Fibroblast of lung (primary cell): ENCODE measurements at regions not wholly inside any gene's neighbourhood (a gene's known extent, or its start where the extent isn't known, plus 50 kb on each side); places are given as distances from the start of the nearest gene placed in this dataset.

Experiments
- DNase-seq, 2 donors: peaks; one replicate each; pipeline versions ENCODE4 v3.0.0 to v3.0.0-alpha.2; 2010; ENCODE audit warnings: low read depth in 2 of 2
- H2AFZ ChIP-seq: 2 replicates; pipeline ENCODE4 v1.5.1; 2012; ENCODE audit warnings: low read length, control low read depth, inconsistent platforms
- H3K27ac ChIP-seq: 2 replicates; pipeline ENCODE4 v1.5.1; 2011; ENCODE audit warnings: low read length, control low read depth; ENCODE audit not compliant: insufficient read depth
- H3K27me3 ChIP-seq: 2 replicates; pipeline ENCODE4 v1.5.1; 2011; ENCODE audit warnings: mild to moderate bottlenecking, low read length; ENCODE audit not compliant: control insufficient read depth, insufficient read depth
- H3K36me3 ChIP-seq: 2 replicates; pipeline ENCODE4 v1.5.1; 2011; ENCODE audit warnings: low read length; ENCODE audit not compliant: control insufficient read depth, insufficient read depth
- H3K4me1 ChIP-seq: 2 replicates; pipeline ENCODE4 v1.5.1; 2011; ENCODE audit warnings: low read length; ENCODE audit not compliant: control insufficient read depth, insufficient read depth; ENCODE audit errors: extremely low read depth
- H3K4me2 ChIP-seq: 2 replicates; pipeline ENCODE4 v1.5.1; 2011; ENCODE audit warnings: low read length, control low read depth; ENCODE audit not compliant: insufficient read depth; ENCODE audit errors: extremely low read depth
- H3K4me3 ChIP-seq, 4 experiments: fragments of 200-600 bp in 1 of 4; sonication (generic) in 1 of 4; replicated peaks in 1 of 4; 2 replicates each; pipeline ENCODE4 v1.5.1; 2011 to 2016; ENCODE audit warnings: low read length in 4 of 4, low read depth in 3 of 4, mild to moderate bottlenecking in 3 of 4, control low read depth in 2 of 4, inconsistent platforms in 1 of 4, mixed read lengths in 1 of 4; ENCODE audit not compliant: insufficient read depth in 1 of 4; ENCODE audit errors: control extremely low read depth in 1 of 4
- H3K79me2 ChIP-seq: 2 replicates; pipeline ENCODE4 v1.5.1; 2012; ENCODE audit warnings: mild to moderate bottlenecking, low read length, inconsistent platforms; ENCODE audit not compliant: control insufficient read depth, insufficient read depth
- H3K9ac ChIP-seq: 2 replicates; pipeline ENCODE4 v1.5.1; 2011; ENCODE audit warnings: mild to moderate bottlenecking, low read length, control low read depth; ENCODE audit not compliant: insufficient read depth
- H3K9me3 ChIP-seq: 2 replicates; pipeline ENCODE4 v1.5.1; 2012; ENCODE audit warnings: low read depth, low read length; ENCODE audit not compliant: control insufficient read depth, insufficient read depth
- H4K20me1 ChIP-seq: 2 replicates; pipeline ENCODE4 v1.5.1; 2011; ENCODE audit warnings: low read length; ENCODE audit not compliant: control insufficient read depth, insufficient read depth; ENCODE audit errors: extremely low read depth
- CTCF ChIP-seq, 2 donors: IDR thresholded peaks in 1 of 2; conservative IDR thresholded peaks in 1 of 2; 1 replicate in 1 of 2; 2 replicates in 1 of 2; pipeline ENCODE4 v1.5.1; 2011 to 2012; ENCODE audit warnings: low read length in 2 of 2, control low read depth in 1 of 2, inconsistent platforms in 1 of 2, low read depth in 1 of 2, mild to moderate bottlenecking in 1 of 2
- EZH2 ChIP-seq: IDR thresholded peaks from 2 replicates; pipeline ENCODE4 v1.5.1; 2012; ENCODE audit warnings: low read length, control low read depth, mild to moderate bottlenecking; ENCODE audit errors: missing control alignments

GRCh38 chr9:99745085-99745484, 76.6 kb upstream of the NR4A3 start:
- no peak for TF ChIP-seq EZH2
- no peak for TF ChIP-seq CTCF (conservative IDR thresholded peaks at IDR 0.05 in 1 of 2, IDR thresholded peaks at IDR 0.05 in 1 of 2; ENCODE audit: low read depth in 1 of 2, low read length in 2 of 2)
- H3K27me3 ChIP-seq, result no peaks in the 10 kb centered on the region
- H4K20me1 ChIP-seq, result no peaks in the 10 kb centered on the region
- H2AFZ ChIP-seq, result no peak overlapping the region
- H3K9me3 ChIP-seq, result no peaks in the 10 kb centered on the region
- H3K27ac ChIP-seq, result no peak overlapping the region
- H3K4me1 ChIP-seq, result no peaks in the 10 kb centered on the region
- no peak overlapping the region for H3K4me2 ChIP-seq
- H3K4me3 ChIP-seq, result no peak overlapping the region
- H3K79me2 ChIP-seq, result no peaks in the 10 kb centered on the region
- no peak for DNase-seq
- no peaks in the 10 kb centered on the region for H3K36me3 ChIP-seq
- H3K9ac ChIP-seq, result no peak overlapping the region

- no peak for DNase-seq
- Histone ChIP-seq H4K20me1 (no peaks in the 10 kb centered on the region), H2AFZ (no peak overlapping the region), H3K27me3 (no peaks in the 10 kb centered on the region), H3K9ac (no peak overlapping the region), H3K36me3 (no peaks in the 10 kb centered on the region), H3K4me2 (no peak overlapping the region), H3K4me1 (no peaks in the 10 kb centered on the region), H3K79me2 (no peaks in the 10 kb centered on the region), H3K4me3 (no peak overlapping the region), H3K9me3 (no peaks in the 10 kb centered on the region), H3K27ac (no peak overlapping the region)
- TF ChIP-seq CTCF (conservative IDR thresholded peaks at IDR 0.05 in 1 of 2, IDR thresholded peaks at IDR 0.05 in 1 of 2; ENCODE audit: low read depth in 1 of 2, low read length in 2 of 2) (no peak), EZH2 (no peak)
These were observed 75.3 kb upstream of the NR4A3 start for GRCh38 chr9:99746406-99746805.

GRCh38 chr9:99748266-99748665, 73.4 kb upstream of the NR4A3 start:
- no peak overlapping the region for H2AFZ ChIP-seq
- DNase-seq, result no peak

More at GRCh38 chr9:99748266-99748665, 73.4 kb upstream of the NR4A3 start:
- no peak overlapping the region for H3K4me2 ChIP-seq
- H3K36me3 ChIP-seq, result no peaks in the 10 kb centered on the region
- no peak overlapping the region for H3K27ac ChIP-seq
- no peaks in the 10 kb centered on the region for H3K79me2 ChIP-seq
- H3K9me3 ChIP-seq, result no peaks in the 10 kb centered on the region
- H3K9ac ChIP-seq, result no peak overlapping the region
- H4K20me1 ChIP-seq, result no peaks in the 10 kb centered on the region
- H3K27me3 ChIP-seq, result no peaks in the 10 kb centered on the region
- TF ChIP-seq CTCF (conservative IDR thresholded peaks at IDR 0.05 in 1 of 2, IDR thresholded peaks at IDR 0.05 in 1 of 2; ENCODE audit: low read depth in 1 of 2, low read length in 2 of 2) (no peak), EZH2 (no peak)
- peaks cover 4% of the 10 kb centered on the region for H3K4me1 ChIP-seq
- no peak overlapping the region for H3K4me3 ChIP-seq
